ENCODE measurements at regions not wholly inside any gene's neighbourhood (a gene's known extent, or its start where the extent isn't known, plus 50 kb on each side); places are given as distances from the start of the nearest gene placed in this dataset.
A peak's percentile ranks its signal among the peaks of the same experiment; 100 is the strongest.

DNA sequence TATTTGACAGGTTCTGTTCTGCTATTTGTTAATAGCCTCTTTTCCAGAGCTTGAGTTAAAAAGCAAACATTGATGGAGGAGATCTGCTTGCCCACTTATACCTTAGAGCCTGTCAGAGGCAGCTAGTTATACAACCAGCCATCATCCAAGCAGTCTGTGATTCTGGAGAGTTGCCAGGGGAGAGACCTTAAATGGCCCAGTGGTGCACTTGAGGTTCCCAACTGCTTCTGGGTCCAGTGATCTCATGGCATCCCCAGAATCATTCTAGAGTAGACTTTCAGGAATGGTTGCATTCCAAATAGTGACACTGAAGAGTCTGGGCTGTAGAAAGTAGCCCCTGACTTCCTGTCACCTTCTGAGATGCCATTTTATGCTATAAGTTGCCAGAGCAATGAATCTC, 160.7 kb downstream of the FHIP1A start:
- Histone ChIP-seq H3K4me3 (no peak overlapping the region), H2AFZ (no peak overlapping the region), H4K20me1 (ENCODE audit: insufficient read depth, poor library complexity, severe bottlenecking) (no peaks in the 10 kb centered on the region), H3K36me3 (replicated peaks; ENCODE audit: insufficient read depth, low read depth) (no peaks in the 10 kb centered on the region), H3K27ac (no peak overlapping the region), H3K9me3 (ENCODE audit: low read depth) (no peaks in the 10 kb centered on the region), H3K9me2 (replicated peaks; ENCODE audit: insufficient read depth) (no peaks in the 10 kb centered on the region), H3K4me1 (ENCODE audit: insufficient read depth) (peaks cover 2% of the 10 kb centered on the region), H3K27me3 (no peaks in the 10 kb centered on the region), H3K79me2 (no peaks in the 10 kb centered on the region), H3K4me2 (no peak overlapping the region)
- TF ChIP-seq EZH2phosphoT487 (IDR thresholded peaks at IDR 0.05; ENCODE audit: low read depth, severe bottlenecking, unreplicated experiment) = no peak
- TF ChIP-seq CTCF (IDR thresholded peaks at IDR 0.05; ENCODE audit: poor library complexity) = no peak
- TF ChIP-seq EZH2 (IDR thresholded peaks at IDR 0.05; ENCODE audit: borderline replicate concordance) = no peak
- DNase-seq (ENCODE audit: low spot score) = peak; percentile 15

GRCh38 chr4:151573474-151573873, 164.5 kb downstream of the FHIP1A start:
- Histone ChIP-seq H3K4me2 (no peak overlapping the region), H3K9me3 (ENCODE audit: low read depth) (no peaks in the 10 kb centered on the region), H3K27me3 (no peaks in the 10 kb centered on the region), H3K4me3 (no peak overlapping the region), H3K36me3 (replicated peaks; ENCODE audit: insufficient read depth, low read depth) (no peaks in the 10 kb centered on the region), H3K9me2 (replicated peaks; ENCODE audit: insufficient read depth) (no peaks in the 10 kb centered on the region), H2AFZ (no peak overlapping the region), H3K4me1 (ENCODE audit: insufficient read depth) (no peaks in the 10 kb centered on the region), H3K27ac (no peak overlapping the region), H3K79me2 (no peaks in the 10 kb centered on the region), H4K20me1 (ENCODE audit: insufficient read depth, poor library complexity, severe bottlenecking) (no peaks in the 10 kb centered on the region)
- no peak for DNase-seq (ENCODE audit: low spot score)
- no peak for TF ChIP-seq CTCF (IDR thresholded peaks at IDR 0.05; ENCODE audit: poor library complexity)
- no peak for TF ChIP-seq EZH2 (IDR thresholded peaks at IDR 0.05; ENCODE audit: borderline replicate concordance)
- no peak for TF ChIP-seq EZH2phosphoT487 (IDR thresholded peaks at IDR 0.05; ENCODE audit: low read depth, severe bottlenecking, unreplicated experiment)
- WGBS (ENCODE audit: low lambda C conversion rate, missing lambda C conversion rate) = 96% methylated on average over 2 of the region's 2 CpGs

DNA sequence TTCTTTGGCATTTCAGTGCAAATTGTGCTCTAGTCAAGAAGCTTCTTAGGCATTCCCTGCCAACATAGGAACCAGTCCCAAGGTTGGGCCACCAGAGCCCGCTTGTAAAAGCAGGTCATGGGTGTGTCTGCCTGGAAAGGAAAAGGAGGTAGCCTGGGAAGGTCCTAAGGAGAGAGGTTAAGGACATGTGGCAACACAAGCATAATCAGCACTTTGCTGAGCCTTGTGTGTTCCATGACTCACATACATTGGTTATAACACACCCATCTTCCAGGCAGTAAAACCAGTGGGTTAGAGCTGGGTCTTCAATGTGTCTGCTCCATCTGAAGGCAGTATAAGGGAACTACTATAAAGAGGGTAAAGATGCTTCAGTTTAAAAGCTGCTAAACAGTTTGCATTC, 165.0 kb downstream of the FHIP1A start:
- Histone ChIP-seq H3K4me1 (ENCODE audit: insufficient read depth) (no peaks in the 10 kb centered on the region), H3K36me3 (replicated peaks; ENCODE audit: insufficient read depth, low read depth) (no peaks in the 10 kb centered on the region), H4K20me1 (ENCODE audit: insufficient read depth, poor library complexity, severe bottlenecking) (no peaks in the 10 kb centered on the region), H3K4me2 (no peak overlapping the region), H2AFZ (no peak overlapping the region), H3K27me3 (no peaks in the 10 kb centered on the region), H3K4me3 (no peak overlapping the region), H3K79me2 (no peaks in the 10 kb centered on the region), H3K27ac (no peak overlapping the region), H3K9me2 (replicated peaks; ENCODE audit: insufficient read depth) (no peaks in the 10 kb centered on the region), H3K9me3 (ENCODE audit: low read depth) (no peaks in the 10 kb centered on the region)
- TF ChIP-seq EZH2phosphoT487 (IDR thresholded peaks at IDR 0.05; ENCODE audit: low read depth, severe bottlenecking, unreplicated experiment) (no peak), EZH2 (IDR thresholded peaks at IDR 0.05; ENCODE audit: borderline replicate concordance) (no peak), CTCF (IDR thresholded peaks at IDR 0.05; ENCODE audit: poor library complexity) (no peak)
- 96% methylated on average over 1 of the region's 1 CpG for WGBS (ENCODE audit: low lambda C conversion rate, missing lambda C conversion rate)
- peak; percentile 17 for DNase-seq (ENCODE audit: low spot score)

DNA sequence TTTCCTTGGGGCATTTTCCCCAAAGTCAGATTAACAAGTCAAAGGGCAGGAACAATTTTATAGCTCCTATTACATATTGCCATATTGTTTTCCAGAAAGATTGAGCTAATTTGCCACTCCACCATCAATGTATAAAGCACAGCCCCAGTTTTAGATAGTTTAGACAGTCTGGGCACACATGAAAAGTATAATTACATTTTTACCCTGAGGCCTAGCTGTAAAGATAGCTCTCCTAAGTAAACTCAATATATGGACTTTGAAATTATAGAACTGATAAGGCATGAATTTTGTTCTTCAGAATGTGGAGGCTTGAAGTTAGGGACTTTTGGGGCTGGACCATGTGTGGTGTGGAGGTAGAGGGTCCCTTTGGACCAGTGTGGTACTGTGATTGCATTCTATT, 166.0 kb downstream of the FHIP1A start:
- H3K4me3 ChIP-seq = no peak overlapping the region
- H4K20me1 ChIP-seq (ENCODE audit: insufficient read depth, poor library complexity, severe bottlenecking) = no peaks in the 10 kb centered on the region
- H3K9me2 ChIP-seq (replicated peaks; ENCODE audit: insufficient read depth) = no peaks in the 10 kb centered on the region
- H3K9me3 ChIP-seq (ENCODE audit: low read depth) = no peaks in the 10 kb centered on the region
- no peaks in the 10 kb centered on the region for H3K4me1 ChIP-seq (ENCODE audit: insufficient read depth)
- TF ChIP-seq EZH2phosphoT487 (IDR thresholded peaks at IDR 0.05; ENCODE audit: low read depth, severe bottlenecking, unreplicated experiment) = no peak
- TF ChIP-seq EZH2 (IDR thresholded peaks at IDR 0.05; ENCODE audit: borderline replicate concordance) = no peak
- TF ChIP-seq CTCF (IDR thresholded peaks at IDR 0.05; ENCODE audit: poor library complexity) = no peak
- no peaks in the 10 kb centered on the region for H3K79me2 ChIP-seq
- H3K27me3 ChIP-seq = no peaks in the 10 kb centered on the region
- no peak overlapping the region for H2AFZ ChIP-seq
- no peak overlapping the region for H3K4me2 ChIP-seq
- H3K27ac ChIP-seq = no peak overlapping the region
- no peaks in the 10 kb centered on the region for H3K36me3 ChIP-seq (replicated peaks; ENCODE audit: insufficient read depth, low read depth)
- no peak for DNase-seq (ENCODE audit: low spot score)
